NCI-H748 treated with DMSO at 0.1 percent for 48 hours (cell line): ENCODE measurements at regions not wholly inside any gene's neighbourhood (a gene's known extent, or its start where the extent isn't known, plus 50 kb on each side); places are given as distances from the start of the nearest gene placed in this dataset.

Source experiments
- DNase-seq: peaks from one replicate; lab custom pipeline; 2025; lab: John Stamatoyannopoulos, UW

DNA sequence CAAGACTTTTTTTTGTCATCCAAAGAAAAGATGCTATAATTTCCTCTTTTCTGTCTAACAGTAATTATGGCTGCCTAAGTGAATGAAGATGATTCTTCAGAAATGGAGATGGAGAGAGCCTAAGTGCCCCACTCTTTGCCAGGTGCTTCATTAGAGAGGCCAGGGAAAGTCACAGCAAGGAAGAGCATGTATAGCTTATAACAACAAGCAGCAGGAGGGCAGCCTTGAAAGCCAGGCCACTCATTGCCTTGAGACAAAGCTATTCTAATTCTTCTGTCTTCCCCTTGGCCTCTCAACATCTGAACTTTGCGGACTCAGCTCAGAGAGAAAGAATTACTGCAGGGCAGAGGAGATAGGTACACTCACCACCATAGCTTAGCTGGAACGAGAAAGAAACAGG is 112.0 kb upstream of the ZNF366 start:
- DNase-seq = no peak

DNA sequence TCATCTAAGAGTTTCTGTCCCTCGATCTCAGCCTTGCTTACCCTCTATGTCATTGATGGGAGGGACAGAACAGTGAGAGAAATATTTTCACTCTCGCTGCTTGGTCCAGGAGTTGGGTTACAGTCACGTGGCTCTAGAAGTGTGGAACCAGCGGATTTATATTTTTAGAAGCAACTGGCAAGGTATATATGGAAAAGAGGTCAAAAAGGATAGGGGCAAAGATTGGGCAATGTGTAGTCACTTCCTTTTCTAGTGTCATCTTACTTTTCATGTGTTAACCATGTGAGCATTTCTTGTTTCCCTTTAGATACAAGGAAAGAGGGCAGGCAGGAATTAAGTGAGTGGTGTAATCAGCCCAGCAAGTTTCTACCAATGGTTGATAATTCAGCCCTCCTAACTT is 111.5 kb upstream of the ZNF366 start:
- no peak for DNase-seq

DNA sequence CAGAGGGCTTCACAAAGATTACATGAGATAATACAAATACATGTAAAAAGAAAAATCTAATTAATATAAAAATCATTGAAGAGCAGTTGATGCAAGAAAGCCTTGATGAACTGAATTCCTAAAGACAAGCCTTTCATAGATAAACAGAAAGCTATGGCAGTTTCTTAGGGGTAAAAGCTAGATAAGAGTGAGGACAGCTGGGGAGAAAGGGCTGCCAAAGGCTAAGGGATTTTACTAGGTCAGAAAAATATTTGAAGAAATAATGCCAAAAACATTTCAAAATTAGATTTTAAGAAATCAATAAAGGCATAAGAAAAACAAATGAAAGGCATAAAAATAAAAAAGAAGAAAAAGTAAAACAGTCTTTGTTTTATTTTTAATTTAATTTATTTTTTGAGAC is 107.9 kb upstream of the ZNF366 start:
- DNase-seq = no peak

DNA sequence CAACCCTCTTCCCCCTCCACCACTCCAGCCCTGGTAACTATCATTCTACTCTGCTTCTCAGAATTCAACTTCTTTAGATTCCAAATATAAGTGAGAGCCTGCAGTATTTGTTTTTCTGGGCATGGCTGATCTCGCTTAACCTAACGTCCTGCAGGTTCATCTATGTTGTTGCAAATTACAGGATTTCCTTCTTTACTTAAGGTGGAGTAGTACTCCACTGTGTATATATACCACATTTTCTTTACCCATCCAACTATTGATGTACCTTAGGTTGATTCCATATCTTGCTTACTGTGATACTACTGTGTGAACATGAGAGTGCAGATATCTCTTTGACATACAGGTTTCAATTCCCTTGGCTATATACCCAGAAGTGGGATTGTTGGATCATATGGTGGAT is 106.3 kb upstream of the ZNF366 start:
- DNase-seq = peak; percentile 62

DNA sequence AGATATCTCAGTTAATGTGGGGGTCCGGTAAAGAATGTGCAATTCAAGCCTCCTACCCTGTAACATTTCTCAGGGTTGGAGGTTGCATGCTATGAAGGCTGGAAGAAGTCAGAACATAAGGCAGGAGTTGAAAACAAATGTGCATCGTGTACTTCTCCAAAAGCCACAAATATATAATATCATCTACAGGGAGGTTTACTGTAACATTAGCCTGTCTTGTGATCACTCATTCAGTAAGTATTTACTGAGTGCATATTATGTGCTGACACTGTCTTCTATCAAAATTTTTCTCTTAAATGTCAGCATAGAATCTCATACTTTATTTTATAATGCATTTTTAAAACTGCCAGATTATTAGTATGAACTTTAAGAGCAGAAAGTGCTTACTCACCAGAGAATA is 105.6 kb upstream of the ZNF366 start:
- no peak for DNase-seq

DNA sequence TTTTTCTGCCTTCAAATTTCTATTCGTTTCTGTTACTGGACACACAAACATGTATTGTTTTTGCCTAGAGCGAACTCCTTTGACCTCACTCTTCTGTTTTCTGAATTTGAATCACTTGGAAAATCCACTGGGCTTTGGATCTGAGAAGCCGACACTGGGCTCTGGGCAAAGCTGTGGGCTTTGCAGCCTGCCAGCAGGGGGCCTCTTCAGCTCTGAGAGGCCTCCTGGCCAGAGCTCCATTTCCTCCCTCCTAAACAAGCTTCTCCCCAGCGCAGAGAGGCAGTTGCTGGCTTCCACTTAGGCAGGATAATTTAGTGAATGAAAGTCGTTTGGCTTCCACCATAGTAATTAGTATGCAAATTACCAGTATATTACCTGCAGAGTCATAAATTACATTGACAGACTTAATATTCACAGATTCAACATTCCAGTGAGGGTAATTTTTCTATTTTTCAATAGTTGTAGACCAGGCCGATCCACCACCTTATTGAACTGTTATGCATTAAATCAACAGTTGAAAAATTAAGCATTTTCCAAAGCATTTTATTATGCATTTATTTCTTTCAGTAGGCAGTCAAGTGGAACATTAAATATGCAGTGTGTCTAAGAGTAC is 104.0 kb upstream of the ZNF366 start:
- DNase-seq = peak; percentile 53

DNA sequence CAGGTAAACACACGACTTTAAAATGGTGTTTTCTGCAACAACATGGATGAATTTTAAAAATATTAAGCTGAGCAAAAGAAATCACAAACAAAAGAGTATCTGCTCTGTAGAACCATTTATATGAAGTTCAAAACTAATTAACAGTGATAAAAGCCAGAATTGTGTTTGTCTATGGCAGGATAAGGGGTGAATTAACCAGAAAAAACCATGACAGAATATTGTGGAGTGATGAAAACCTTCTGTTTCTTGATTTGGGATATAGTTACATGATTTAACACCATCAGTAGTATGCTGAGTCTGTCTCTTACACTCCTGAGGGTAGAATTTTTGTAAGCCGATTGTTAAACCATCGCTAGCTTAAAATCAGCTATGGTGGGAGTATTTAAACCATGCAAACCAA is 101.7 kb upstream of the ZNF366 start:
- DNase-seq = no peak

DNA sequence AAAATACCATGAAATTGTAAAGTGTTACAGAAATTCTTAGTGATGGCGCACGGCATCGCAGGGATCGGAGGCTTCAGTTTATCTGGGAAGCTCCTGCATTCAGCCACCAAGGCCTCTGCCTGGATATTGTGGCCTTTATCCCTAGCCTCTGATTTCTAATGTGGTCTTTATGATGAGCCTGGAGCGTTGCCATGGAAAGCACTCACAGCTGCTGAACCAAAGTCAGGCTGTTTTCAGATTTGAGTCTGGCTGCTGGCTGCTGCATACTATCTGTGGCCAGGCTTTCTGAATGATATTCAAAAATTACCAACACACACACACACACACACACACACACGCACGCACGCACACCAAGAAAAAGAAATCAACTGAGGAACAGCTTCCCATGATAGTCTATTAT is 101.1 kb upstream of the ZNF366 start:
- no peak for DNase-seq

DNA sequence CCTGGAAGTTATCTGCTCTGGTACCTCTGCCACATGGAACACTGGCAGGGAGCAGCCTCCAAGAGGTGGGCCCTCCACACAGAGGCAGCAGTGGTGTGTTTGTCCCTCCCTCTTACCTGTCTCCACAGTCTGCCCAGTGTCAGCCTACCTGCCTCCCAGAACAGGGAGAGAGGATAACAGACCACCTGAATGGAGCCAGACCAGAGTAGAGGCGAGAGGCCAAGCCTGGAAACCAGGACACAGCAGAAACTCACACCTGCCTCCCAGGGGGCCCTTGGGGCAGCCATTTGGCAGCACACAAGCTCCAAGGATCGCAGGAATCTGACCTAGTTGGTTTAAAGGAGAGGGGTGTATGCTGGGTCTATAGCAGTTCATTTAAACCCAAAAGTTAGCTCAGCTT is 100.2 kb upstream of the ZNF366 start:
- no peak for DNase-seq

DNA sequence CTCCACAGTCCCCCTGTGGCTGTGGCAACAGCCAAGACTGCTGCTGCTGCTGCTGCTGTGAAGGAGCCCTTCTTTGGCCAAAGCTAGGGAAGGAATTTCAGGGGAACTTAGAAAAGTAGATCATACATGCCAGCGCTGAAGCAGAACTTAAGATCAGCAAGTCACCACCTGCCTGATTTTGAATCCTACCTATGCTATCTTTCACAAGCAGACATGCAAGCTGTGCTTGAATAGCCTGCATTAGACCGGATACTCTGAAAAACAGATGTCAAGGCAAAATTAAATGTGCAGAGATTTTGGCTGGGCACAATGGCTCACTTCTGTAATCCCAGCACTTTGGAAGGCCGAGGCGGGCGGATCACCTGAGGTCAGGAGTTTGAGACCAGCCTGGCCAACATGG is 99.3 kb upstream of the ZNF366 start:
- no peak for DNase-seq

DNA sequence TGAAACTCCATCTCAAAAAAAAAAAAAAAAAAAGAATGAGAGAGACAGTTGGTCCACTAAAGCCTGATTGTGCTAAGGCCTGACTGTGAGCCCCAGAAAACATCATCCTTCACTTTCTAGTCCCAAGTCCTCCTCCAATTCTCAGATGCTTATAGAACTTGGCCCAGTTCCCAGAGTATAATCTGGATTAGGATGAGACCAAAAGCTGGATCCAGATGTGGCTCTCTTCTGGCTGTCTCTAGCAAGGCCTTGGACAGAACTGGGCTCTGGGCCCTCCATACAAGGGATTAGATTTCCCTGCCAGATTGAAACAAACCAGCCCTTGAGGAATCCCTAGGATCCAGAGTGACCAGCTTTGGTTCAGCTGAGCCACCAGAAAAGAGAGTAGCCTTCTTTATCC is 98.4 kb upstream of the ZNF366 start:
- no peak for DNase-seq

DNA sequence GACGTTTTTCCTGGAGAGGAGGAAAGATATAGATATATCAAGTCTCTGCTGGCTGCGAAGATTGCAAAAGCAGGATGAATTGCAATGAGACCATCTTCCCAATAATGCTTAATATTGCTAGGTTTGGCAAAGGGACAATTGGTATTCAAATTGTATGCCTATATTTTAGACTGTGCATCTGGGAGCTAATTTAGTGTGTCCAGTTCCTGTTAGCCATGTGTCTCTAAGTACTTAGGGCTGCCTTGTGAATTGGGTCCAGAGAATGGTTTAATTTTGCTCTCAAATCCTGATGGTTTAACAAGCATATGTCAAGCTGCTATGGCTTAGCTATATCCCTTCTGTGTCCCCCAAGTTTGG is 97.6 kb upstream of the ZNF366 start:
- no peak for DNase-seq

DNA sequence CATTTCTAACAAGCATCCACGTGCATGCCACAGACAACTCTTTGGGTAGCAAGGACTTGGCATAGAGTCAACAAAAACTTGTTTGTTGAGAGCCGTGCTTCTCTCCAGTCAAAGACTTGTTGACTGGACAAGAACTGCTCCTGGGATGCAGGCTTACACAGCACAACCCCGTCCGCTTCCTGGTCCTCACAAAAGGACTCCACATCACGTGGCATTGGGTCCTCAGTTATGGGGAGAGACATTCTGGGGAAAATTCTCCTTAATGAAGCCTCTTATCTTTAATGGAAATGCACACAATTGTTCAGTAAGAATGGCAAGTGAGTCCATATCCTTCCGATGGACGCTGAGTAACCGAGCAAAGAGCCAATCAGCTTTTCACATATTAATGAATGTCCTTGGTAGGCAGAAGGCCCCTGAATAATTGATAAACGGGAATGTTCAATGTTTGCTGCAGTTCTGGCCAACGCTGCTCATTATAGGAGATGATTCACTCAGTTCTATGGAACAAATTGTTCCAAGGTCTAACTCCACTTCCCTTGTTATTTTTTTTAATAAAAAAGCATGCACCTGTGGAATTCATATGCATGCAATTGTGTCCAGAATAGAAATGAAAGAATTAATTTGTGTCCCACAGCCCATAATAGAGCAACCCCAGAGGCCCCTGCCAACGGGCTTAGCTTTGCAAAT is 97.0 kb upstream of the ZNF366 start:
- DNase-seq = no peak

DNA sequence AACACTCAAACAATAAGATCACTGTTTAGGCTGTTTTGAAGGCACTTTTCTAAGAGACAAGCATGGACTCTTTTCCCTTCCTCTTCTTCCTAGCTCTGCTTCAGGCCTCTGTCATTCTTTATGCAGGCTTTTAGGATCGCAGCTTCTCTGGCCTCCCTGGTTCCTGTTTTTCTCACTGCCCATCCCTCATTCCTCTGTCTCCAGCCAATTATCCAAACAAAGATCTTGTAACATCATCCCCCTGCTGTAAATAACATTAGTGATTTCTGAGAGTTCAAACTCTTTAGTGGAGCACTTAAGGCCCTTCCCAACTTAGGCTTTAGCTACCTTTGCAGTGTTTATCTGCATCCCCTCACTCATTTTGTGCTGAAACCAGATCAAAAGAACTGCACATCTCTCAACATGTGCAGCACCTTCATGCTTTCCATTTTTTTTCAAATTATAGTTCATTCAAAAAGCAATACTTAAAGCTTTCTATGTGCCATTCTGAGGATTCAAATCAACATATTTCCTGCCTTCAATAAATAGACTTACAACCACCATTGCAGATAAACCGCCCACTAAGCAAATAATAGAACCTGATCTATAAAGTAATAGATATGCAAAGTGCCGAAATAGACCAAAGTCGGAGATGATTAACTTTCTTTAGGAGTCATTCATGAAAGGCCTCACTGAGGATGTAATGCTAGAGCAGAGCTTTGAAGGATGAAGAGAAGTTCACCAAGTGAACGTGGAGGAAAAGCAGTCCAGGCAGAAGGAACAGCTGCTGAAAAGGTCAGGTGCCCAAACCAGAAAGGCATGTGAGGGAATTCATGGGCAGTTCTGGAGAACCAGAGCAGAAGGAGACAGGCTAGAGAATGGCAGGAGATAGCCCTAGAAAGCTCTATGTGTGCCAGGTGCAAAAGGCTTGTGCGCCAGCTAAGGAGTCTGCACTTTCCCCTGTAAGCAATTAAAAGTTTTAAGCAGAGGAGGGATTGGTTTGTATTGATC is 95.8 kb upstream of the ZNF366 start:
- DNase-seq = no peak

DNA sequence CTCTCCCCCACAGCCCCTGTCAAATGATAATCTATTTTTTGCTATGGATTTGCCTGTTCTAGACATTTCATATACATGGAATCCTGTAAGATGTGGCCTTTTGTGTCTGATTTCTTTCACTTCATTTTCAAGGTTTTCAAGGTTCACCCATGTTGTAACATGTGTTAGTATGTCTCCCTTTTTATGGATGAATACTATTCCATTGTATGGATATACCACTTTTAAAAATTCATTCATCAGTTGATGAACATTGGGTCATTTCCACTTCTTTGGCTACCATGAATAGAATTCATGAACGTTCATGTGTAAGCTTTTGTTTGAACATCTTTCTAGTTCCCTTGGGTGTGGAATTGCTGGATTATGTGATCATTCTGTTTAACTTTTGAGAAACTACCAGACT is 94.7 kb upstream of the ZNF366 start:
- DNase-seq = no peak

DNA sequence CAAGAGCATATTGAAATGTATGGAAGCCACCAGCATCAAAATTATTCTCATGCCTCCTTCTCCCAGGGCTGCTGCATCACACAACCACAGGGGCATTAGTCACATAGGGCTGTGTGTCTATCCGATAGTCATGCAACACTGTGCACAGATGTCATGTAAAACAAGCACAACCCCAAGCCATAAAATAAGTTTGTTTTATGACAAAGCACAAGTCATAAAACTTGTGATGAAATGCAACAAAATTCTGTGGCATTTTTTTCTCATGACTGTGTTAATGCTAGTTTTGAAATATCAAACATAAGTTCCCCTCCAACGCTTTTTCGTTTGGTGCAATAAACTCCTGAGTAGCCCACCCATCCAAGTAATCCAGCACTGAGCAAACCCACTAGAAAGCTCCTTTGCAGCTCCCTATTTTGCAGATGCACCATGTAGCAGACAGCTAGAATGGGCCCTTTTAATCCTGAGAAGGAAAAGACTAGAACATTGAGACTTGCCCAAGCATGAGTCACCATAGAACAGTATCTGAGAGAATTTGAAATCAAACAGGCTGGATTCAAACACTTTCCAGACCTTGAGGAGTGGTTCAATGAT is 93.3 kb upstream of the ZNF366 start:
- no peak for DNase-seq

DNA sequence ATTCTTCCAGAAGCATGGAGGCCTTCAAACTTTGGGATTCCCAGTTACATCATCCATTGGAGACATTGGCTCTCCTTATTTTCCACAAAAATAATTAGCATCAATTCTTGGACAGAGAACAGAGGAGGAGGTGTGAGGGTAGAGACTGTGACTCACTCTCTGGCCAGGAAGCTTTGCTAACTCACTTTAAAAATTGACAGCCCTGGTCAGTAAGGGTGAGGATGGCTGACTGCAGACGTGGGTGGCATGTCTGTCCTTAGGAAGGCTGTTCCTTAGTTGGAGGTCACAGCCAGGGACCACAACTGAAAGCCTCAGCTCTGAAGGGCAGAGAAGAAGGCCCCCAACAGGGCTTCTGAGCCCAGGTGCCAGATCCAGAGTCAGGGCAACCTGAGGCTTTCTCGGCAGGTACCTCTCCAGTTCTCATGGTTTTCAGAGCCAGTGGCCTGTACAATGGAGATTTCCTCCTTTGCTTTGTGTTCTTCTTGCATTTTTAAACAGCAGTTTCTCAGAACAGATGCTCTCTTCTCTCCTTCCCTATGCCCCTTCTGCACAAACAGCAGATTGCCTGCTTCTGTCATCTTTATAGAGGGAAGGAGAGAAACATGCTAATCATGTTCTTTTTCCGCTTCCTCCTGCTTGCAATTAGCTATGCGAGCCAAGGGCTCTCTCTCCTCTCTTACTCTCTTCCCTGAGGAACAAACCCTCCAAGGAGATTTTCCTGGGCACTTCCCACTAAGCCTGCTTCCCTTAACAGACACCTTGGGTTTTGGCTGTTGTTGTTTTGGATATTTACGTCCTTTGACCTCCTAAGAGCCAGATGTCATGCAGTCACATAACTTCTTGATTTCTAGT is 92.5 kb upstream of the ZNF366 start:
- DNase-seq = no peak

DNA sequence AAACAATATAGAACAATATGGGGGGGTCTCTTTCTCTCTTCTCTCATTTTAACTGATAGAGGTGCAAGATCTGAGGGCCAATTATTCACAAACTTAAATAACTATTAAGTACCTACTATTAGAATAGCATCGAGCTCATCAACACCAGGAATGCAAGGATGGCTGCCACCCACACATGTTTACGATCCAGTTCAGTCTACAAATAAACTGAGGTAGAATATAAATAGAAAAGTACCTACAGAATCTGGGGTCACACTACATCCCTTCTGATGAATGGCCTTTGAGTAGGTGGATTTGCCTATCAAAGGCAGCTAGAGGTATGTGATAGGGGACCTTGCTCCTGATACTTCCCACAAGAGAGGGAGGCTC is 91.8 kb upstream of the ZNF366 start:
- no peak for DNase-seq

DNA sequence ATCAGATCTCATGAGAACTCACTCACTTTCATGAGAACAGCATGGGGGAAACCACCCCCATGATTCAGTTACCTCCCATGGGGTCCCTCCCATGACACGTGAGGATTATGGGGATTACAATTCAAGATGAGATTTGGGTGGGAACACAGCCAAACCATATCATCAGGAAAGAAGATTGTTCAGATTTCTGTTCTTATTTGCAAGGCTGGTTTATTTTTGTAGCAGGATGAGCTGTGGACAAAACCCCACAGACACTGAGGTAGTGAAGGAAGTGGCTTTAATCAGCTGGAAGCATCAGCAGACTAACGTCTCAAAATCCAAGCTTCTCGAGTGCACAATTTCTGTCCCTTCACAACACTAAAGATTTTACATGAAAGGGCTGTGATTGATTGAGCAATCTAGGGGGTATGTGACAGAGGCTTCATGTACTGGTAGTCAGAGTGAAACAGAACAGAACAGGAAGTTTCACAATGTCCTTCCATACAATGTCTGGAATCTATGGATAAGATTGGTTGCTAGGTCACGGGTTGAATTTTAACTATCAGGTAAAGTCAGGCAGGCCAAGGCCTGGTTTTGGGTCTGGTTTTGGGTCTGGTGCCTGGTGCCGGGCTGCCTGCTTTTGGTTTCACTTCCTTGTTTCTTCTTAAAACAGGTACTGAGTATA is 91.3 kb upstream of the ZNF366 start:
- DNase-seq = no peak

DNA sequence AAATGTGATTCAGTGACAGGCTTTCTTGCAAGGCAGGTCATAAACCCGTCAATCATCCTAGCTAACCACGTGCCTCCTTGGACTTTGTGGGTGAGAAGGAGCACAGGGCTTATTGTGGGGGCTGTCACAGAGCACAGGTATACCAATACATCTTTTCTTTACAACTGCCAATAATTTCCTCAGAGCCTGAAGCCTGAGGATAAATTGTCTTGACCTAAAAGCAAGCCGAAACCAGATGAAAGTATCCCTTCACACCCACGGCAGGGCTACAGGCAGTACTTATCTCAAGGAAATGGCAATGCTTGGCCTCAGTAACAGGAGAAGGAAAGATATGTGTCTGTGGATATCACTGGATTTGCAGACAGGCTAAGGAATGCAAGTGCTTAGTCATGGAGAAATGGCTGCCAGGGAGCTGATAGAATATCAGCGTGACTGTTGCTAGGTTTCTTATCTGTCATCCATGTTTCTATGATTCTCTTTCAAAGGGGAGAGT is 90.3 kb upstream of the ZNF366 start:
- DNase-seq = no peak

DNA sequence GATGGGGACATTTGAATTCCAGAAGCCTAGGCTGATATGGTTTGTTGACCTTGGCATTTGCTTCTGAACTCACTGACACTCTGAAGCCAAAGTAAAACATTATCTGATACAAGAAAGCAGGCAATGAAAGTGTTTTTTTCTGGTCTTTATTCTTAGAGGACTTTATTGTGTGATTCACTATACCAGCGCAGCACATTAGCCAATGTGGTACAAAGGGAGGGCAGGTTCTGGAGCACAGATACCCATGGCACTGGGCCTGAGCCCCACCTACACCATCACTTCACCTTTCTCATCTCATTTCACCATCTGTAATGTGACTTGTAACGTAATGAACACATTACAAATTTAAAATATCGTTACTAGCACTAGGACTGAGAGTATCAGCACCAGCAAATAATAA is 89.7 kb upstream of the ZNF366 start:
- no peak for DNase-seq
